Caki2 (cell line): ENCODE measurements at regions not wholly inside any gene's neighbourhood (a gene's known extent, or its start where the extent isn't known, plus 50 kb on each side); places are given as distances from the start of the nearest gene placed in this dataset.

Experiments
- DNase-seq: peaks from one replicate; pipeline ENCODE4 v3.0.0-alpha.2; 2015; ENCODE audit warnings: low read depth
- in situ Hi-C: cut with HindIII; loops from 2 replicates; pipeline ENCODE4 v1.10.0; 2016; ENCODE audit warnings: low sequenced_read_pairs, low pct_unique_long_range_greater_than_20kb, mixed read lengths

- in situ Hi-C loops = no loop called here
- no peak for DNase-seq
Observed at GRCh38 chr13:67285611-67286010, 55.5 kb upstream of the PCDH9 start.

DNA sequence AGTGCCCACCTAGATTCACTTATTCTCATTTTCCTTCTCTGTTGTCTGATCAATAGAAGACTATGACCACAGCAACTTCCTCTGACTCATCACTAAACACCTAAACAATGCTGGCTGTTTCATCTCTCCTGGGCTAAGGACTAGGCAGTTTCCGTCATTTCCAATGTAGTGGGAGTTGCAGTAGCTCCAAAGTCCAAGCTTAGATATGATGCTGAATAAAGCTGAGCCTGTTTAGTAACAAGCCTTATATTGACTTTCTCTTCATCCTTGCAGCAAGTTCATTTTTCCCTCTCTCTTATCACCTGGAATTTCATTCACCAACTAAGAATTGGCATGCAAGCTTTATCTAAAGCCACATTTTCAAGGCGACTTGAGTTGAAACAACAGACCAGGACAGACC lies 53.5 kb upstream of the PCDH9 start:
- in situ Hi-C loops = no loop called here
- DNase-seq = no peak

DNA sequence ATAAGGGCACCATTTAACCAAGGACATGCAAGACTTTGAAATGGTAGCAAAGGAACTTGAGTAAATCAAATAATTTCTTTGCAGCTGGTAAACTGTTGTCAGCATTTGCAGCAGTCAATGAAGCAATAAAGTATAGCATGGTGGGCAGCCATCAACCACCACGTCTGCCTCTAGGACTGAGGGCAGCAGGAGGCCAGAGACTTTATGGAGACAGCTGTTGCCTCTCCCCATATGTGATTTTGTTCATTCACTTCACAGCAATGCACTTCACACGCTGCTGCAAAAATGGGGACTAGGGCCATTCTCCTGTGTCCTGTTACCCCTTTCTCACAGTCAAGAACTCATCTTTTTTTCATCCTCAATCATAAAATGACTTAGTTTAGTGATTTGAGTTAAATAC lies 51.3 kb upstream of the PCDH9 start:
- in situ Hi-C loops = no loop called here
- no peak for DNase-seq
